Neural cell (in vitro differentiated cells): ENCODE measurements at regions not wholly inside any gene's neighbourhood (a gene's known extent, or its start where the extent isn't known, plus 50 kb on each side); places are given as distances from the start of the nearest gene placed in this dataset.

ENCODE experiments used
- EP300 ChIP-seq: fragments of 450-650 bp; conservative IDR thresholded peaks from 2 replicates; pipeline ENCODE4 v1.6.1; 2014; ENCODE audit warnings: antibody characterized with exemption, mild to moderate bottlenecking, moderate library complexity; ENCODE audit not compliant: poor library complexity, severe bottlenecking
- MXI1 ChIP-seq: fragments of 450-650 bp; conservative IDR thresholded peaks from 2 replicates; pipeline ENCODE4 v1.6.1; 2014; ENCODE audit warnings: antibody characterized with exemption, mild to moderate bottlenecking; ENCODE audit not compliant: poor library complexity, severe bottlenecking
- POLR2AphosphoS5 ChIP-seq: IDR thresholded peaks from 2 replicates; pipeline ENCODE4 v1.6.1; 2012
- SMC3 ChIP-seq: fragments of 450-650 bp; conservative IDR thresholded peaks from 2 replicates; pipeline ENCODE4 v1.6.1; 2014; ENCODE audit warnings: antibody characterized with exemption, mild to moderate bottlenecking, moderate library complexity; ENCODE audit not compliant: poor library complexity
- TAF1 ChIP-seq: IDR thresholded peaks from 2 replicates; pipeline ENCODE4 v1.6.1; 2012; ENCODE audit warnings: low read depth
- TF ChIP-seq, protein P1 (sequence below): fragments of 450-650 bp; IDR thresholded peaks from 2 replicates; pipeline ENCODE4 v1.5.1; 2014; ENCODE audit warnings: antibody characterized with exemption, mild to moderate bottlenecking, moderate library complexity; ENCODE audit not compliant: poor library complexity, severe bottlenecking

DNA sequence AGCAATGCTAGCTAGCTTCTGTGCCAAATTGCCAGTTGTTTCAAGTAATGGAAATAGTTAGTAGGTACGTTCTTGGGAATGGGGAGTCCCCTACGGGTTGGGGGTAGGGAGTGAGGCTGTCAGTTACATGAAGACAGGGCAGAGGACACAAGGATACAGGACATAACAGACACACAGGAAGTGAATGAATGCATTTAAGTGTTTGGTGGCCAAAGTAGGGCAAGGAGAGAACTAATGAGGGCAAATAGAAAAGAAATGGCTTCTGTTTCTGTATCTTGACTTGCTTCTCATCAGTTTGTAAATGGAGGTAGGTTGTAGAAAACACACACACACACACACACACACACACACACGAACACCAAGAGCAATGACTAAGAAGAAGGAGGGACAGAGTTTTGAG, 142.2 kb downstream of the S1PR1 start:
- TF ChIP-seq SMC3: no peak
- no peak for TF ChIP-seq POLR2AphosphoS5
- TF ChIP-seq TAF1: no peak
- TF ChIP-seq, protein P1, sequence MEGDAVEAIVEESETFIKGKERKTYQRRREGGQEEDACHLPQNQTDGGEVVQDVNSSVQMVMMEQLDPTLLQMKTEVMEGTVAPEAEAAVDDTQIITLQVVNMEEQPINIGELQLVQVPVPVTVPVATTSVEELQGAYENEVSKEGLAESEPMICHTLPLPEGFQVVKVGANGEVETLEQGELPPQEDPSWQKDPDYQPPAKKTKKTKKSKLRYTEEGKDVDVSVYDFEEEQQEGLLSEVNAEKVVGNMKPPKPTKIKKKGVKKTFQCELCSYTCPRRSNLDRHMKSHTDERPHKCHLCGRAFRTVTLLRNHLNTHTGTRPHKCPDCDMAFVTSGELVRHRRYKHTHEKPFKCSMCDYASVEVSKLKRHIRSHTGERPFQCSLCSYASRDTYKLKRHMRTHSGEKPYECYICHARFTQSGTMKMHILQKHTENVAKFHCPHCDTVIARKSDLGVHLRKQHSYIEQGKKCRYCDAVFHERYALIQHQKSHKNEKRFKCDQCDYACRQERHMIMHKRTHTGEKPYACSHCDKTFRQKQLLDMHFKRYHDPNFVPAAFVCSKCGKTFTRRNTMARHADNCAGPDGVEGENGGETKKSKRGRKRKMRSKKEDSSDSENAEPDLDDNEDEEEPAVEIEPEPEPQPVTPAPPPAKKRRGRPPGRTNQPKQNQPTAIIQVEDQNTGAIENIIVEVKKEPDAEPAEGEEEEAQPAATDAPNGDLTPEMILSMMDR: no peak
- TF ChIP-seq EP300: no peak
- TF ChIP-seq MXI1: no peak
